ENCODE measurements at regions not wholly inside any gene's neighbourhood (a gene's known extent, or its start where the extent isn't known, plus 50 kb on each side); places are given as distances from the start of the nearest gene placed in this dataset.

GRCh38 chr5:19369048-19369447 lies 619.0 kb downstream of the CDH18 start (continued):
- no peak for TF ChIP-seq MYNN (IDR thresholded peaks at IDR 0.05)
- TF ChIP-seq MYNN (CRISPR knock-in tag; IDR thresholded peaks at IDR 0.05), result no peak
- TF ChIP-seq ZNF140 (CRISPR knock-in tag; IDR thresholded peaks at IDR 0.05), result no peak
- no peak for TF ChIP-seq ZBTB7A (IDR thresholded peaks at IDR 0.05; ENCODE audit: borderline replicate concordance, control insufficient read depth, low read depth, low read length)

GRCh38 chr5:19369561-19369960 lies 618.4 kb downstream of the CDH18 start:
- Histone ChIP-seq H3K9me1 (ENCODE audit: control insufficient read depth, insufficient read depth, low read length) (no peaks in the 10 kb centered on the region), H3K36me3 (ENCODE audit: control insufficient read depth, insufficient read depth, low read length) (no peaks in the 10 kb centered on the region), H3K27ac (ENCODE audit: extremely low read depth, low read depth, low read length) (no peak overlapping the region), H3K9me3 (replicated peaks; ENCODE audit: control insufficient read depth, insufficient read depth, low read depth, low read length) (no peaks in the 10 kb centered on the region), H2AFZ (ENCODE audit: low read depth, low read length) (no peak overlapping the region), H4K20me1 (replicated peaks; ENCODE audit: control insufficient read depth, insufficient read depth, low read length) (no peaks in the 10 kb centered on the region), H3K27me3 (ENCODE audit: control insufficient read depth in 2 of 2, insufficient read depth in 2 of 2, low read length in 2 of 2) (no peaks in the 10 kb centered on the region), H3K9ac (ENCODE audit: insufficient read depth in 1 of 2, low read depth in 2 of 2, low read length in 2 of 2) (no peak overlapping the region), H3K4me1 (replicated peaks in 1 of 2; ENCODE audit: control insufficient read depth in 2 of 2, insufficient read depth in 2 of 2, low read length in 2 of 2) (no peaks in the 10 kb centered on the region), H3K4me3 (no peak overlapping the region), H3K79me2 (ENCODE audit: control insufficient read depth, insufficient read depth, low read length) (no peaks in the 10 kb centered on the region), H3K4me2 (ENCODE audit: insufficient read depth, low read length) (no peak overlapping the region)
- POLR2A ChIA-PET, result no interaction called here
- CTCF ChIA-PET (ENCODE audit: low intra/inter-chr PET ratio), result no interaction called here
- WGBS (ENCODE audit: insufficient coverage, low coverage, missing lambda C conversion rate), result 0% methylated on average over 4 of the region's 4 CpGs
- DNase-seq (ENCODE audit: extremely low read depth in 1 of 4, low spot score in 3 of 4), result no peak
- in situ Hi-C loops (cut with MboI) (no loop called here), intact Hi-C loops (cut with micrococcal nuclease) (no loop called here)
- no peak for ATAC-seq
- TF ChIP-seq TARDBP (IDR thresholded peaks at IDR 0.05), result no peak
- TF ChIP-seq HNRNPH1 (optimal IDR thresholded peaks at IDR 0.05; ENCODE audit: low read depth, low read length), result no peak
- TF ChIP-seq MED1 (CRISPR knock-in tag; IDR thresholded peaks at IDR 0.05; ENCODE audit: borderline replicate concordance), result no peak
- FAIRE-seq, result no peak
- no TSS peak for BruUV-seq (replicated peaks)
